Islet precursor cell (in vitro differentiated cells): ENCODE measurements at regions not wholly inside any gene's neighbourhood (a gene's known extent, or its start where the extent isn't known, plus 50 kb on each side); places are given as distances from the start of the nearest gene placed in this dataset.

ENCODE experiments used
- DNase-seq: peaks from one replicate; pipeline ENCODE4 v3.0.0-alpha.2; 2018

DNA sequence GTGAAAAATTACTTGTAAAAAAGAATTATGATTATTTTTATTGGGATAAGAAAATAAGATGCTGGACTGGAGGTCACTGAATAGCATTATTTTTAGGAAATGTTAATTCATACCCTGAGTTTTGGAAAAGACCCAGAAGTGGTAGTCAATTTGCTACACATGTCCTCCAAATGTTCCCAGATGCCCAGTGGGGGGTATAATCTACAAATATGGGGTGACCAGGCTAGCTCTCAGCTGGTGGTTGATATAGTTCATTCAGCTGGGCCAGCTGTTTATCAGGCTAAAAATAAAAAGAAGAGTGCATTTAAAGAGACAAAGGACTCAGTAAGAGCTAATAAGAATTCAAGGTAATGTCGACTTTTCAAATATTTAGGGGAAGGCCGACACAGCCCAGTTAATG, 402.0 kb upstream of the GOLIM4 start:
- no peak for DNase-seq

DNA sequence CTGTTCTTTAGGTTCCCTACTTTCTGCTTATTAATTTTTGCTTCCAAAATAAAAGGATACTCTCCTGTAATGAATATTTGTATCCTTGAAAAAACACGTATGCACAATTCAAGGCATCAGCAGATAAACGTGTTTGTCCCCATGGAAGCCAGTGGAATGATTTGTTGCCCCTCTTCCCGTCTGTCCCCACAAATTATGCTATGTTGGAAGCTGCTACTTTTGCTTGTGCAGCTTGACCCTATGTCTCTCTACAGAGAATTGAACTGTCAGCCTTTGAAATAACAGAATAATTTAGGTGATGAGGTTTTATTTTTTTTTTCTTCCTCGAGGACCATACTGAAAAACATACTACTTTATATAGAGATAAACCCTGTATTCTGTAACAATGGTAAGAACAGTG, 401.5 kb upstream of the GOLIM4 start:
- DNase-seq = no peak

GRCh38 chr3:168495932-168496331, 400.2 kb upstream of the GOLIM4 start:
- no peak for DNase-seq

- DNase-seq = no peak
These were observed 399.5 kb upstream of the GOLIM4 start for GRCh38 chr3:168495270-168495669.

- no peak for DNase-seq
These were observed 397.9 kb upstream of the GOLIM4 start for GRCh38 chr3:168493412-168494205.

DNA sequence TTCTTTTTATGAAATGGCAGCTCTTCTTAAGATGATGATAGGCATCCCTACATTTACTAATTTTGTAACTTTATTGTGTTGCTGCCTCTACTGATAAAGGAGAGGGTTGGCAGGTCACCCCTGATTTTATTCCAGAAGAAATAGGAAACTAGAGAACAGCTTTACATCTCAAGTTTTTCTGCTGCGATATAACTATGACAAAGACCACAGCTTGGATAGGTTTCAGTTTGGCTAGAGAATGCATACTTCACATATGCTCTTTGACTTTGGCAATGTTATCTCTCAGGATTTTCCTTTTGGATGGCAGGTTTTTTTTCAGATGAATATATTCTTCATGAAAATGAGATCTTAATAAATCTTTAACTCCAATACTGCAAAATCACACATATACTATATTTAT, 395.3 kb upstream of the GOLIM4 start:
- no peak for DNase-seq

GRCh38 chr3:168489301-168489700, 393.6 kb upstream of the GOLIM4 start:
- no peak for DNase-seq

DNA sequence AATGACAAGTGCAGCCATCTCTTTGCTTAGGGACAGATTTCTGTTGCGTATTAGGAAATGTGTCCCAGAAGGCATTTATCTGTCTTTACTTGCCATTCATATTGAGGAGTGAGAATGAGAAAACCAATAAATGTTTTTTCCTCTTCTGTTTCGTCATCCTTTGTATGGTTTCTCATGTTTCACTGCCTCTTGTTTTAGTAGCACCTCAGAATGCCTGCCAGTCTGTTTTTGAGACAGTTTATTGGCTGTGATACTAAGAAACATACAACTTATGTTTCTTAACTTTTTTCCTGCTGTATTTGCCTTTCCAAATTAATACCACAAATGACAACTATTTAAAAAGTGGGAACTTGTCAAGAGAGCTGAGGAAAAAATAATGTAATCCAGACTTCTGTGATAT, 390.2 kb upstream of the GOLIM4 start:
- DNase-seq = no peak

GRCh38 chr3:168476360-168476980, 380.7 kb upstream of the GOLIM4 start:
- DNase-seq = no peak

GRCh38 chr3:168475704-168476103, 380.0 kb upstream of the GOLIM4 start:
- no peak for DNase-seq

DNA sequence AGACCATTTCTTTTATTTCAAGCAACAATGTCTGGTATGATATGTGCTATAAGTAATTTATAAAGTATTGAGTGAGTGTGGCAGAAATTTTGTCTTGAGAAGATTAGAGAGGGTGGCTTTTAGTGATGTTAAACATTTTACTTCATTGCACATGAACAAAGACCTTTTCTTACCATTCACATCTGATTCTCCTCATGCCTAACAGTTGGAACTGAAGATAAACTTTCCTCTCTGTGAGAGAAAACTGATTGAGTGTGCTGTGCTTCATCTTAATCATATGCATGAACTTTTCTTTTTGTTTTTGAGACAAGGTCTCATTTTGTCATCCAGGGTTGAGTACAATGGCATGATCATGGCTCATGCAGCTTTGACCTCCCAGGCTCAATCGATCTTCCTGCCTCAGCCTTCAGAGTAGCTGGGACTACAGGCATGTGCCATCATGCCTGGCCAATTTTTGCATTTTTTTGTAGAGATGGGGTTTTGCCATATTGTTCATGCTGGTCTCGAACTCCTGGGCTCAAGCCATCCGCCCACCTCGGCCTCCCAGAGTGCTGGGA, 377.7 kb upstream of the GOLIM4 start:
- no peak for DNase-seq

DNA sequence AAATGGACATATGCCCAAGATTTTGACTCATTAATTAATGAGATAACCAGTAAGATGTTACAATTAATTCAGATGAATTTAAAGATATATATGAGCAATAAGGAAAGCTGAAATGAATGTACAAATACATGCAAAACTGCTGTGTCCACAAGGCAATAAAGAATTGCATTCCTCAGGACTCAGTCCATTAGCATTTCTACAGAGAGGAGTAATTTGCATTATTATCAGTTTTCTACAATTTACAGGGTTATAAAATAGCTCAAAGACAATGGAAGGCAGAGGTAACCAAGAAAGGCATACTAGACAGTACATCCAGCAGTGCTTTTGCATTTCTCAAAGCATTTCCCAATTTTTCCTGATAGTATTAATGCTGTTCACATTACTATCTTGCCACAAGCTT, 377.1 kb upstream of the GOLIM4 start:
- DNase-seq = no peak

- no peak for DNase-seq
These were observed 374.7 kb upstream of the GOLIM4 start for GRCh38 chr3:168470380-168470779.

GRCh38 chr3:168469436-168469835, 373.7 kb upstream of the GOLIM4 start:
- DNase-seq = no peak

GRCh38 chr3:168467115-168467714, 371.5 kb upstream of the GOLIM4 start:
- DNase-seq = peak; percentile 60

GRCh38 chr3:168461793-168462192, 366.1 kb upstream of the GOLIM4 start:
- no peak for DNase-seq

GRCh38 chr3:168459226-168459784, 363.6 kb upstream of the GOLIM4 start:
- DNase-seq = no peak

GRCh38 chr3:168457954-168458539, 362.3 kb upstream of the GOLIM4 start:
- DNase-seq = no peak

- no peak for DNase-seq
These were observed 360.1 kb upstream of the GOLIM4 start for GRCh38 chr3:168455814-168456213.

DNA sequence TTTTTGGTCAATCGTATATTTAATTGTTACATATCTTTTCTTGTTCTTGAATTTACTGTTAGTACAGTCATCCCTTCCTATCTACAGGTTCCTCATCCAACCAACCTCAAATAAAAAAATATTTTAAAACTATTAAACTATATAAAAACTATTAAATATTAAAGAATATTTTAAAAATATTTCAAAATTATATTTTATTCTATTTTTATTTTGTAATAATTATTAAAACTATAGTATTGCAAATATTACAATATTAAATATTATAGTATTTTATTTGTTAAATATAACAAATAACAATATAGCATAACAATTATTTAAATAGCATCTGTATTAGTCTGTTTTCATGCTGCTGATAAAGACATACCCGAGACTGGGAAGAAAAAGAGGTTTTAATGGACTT, 357.9 kb upstream of the GOLIM4 start:
- no peak for DNase-seq

- DNase-seq = no peak
These were observed 348.2 kb upstream of the GOLIM4 start for GRCh38 chr3:168443965-168444364.

DNA sequence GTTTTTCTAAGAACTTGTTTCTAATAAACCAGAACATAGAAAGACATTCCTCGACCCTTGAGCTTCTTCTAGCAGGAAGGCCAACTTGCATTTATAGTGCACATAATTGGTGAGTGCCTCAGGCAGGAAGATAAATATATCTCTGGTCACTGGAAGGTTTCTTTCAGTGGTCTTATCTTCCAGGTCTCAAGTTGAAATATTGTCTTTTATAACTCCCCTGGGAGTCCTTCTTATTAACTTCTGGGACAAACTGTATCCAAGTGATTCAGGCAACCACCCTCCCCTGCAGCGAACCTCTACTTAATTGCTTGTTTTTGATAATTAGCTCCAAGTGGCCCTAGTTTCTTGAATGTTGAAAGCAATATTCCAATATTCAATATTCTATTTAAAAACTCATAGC, 346.8 kb upstream of the GOLIM4 start:
- DNase-seq = no peak

DNA sequence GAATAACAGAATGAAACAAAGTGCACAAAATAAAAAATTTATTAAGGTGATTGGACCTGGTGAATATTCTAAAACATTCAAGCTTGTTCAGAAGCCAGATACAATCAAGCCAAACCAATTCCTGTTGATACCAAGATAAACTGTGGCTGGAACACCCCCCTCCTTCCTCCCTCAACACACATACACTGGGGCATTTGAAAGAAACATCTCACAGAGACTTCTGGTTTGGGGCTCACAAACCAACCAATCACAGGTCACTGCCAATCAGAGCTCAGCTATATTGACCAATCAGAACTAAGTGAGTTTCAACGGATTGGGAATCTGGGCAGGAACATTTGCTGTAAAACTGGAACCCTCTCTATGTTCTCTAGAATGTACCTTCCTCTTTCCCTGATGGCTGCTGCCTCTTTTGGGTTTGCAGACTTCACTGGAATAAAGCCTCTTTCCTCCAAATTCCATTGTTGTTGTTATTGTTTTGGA, 340.6 kb upstream of the GOLIM4 start:
- DNase-seq = no peak
